Activated CD4-positive, alpha-beta T cell treated with anti-CD3 and anti-CD28 coated beads for 4 hours (primary cell): ENCODE measurements at regions not wholly inside any gene's neighbourhood (a gene's known extent, or its start where the extent isn't known, plus 50 kb on each side); places are given as distances from the start of the nearest gene placed in this dataset.
A peak's percentile ranks its signal among the peaks of the same experiment; 100 is the strongest.

Source experiments
- DNase-seq, 2 donors: peaks; one replicate each; pipeline ENCODE4 v3.0.0-alpha.2; 2020

DNA sequence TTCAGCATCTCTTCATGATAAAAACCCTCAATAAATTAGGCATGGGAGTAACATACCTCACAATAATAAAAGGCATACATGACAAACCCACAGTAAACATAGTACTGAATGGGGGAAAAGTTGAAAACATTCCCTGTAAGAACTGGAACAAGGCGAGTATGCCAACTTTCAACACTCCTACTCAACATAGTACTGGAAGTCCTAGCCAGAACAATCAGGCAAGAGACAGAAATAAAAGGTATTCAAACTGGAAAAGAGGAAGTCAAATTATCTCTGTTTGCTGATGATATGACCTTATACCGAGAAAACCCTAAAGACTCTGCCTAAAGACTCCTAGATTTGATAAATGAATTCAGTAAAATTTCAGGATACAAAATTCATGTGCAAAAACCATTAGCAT is 167.6 kb downstream of the TMEM38B start:
- DNase-seq: no peak

DNA sequence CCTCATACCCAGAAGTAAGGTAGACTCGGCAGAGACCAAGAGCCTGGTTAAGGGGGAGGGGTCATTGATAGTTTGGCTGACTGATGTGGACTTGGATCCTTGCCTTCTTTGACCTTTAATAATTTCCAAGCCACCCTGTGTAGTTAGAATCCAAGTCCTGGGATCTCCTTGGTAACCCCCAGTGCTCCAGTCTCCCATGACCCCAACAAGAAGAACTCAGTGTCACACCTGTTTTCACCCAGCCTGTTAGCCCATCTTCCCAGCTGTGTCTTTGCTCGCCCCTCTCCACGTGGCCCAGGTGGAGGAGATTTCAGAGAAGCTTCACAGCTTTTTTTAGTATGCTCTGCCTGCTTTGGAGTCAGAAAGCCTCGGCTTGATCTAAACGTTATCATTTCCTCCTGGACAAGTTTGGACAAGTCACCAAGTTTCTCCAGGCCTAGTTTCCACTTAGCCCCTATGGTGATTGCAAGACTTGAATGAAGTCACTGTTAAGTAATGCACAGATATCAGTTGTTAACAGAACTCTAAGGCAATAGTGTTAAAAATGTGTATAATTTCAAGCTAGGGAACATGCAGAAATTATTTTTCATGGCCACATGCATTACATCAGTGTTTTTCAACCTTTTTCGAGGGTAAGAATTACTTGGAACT is 170.0 kb downstream of the TMEM38B start:
- no peak for DNase-seq

DNA sequence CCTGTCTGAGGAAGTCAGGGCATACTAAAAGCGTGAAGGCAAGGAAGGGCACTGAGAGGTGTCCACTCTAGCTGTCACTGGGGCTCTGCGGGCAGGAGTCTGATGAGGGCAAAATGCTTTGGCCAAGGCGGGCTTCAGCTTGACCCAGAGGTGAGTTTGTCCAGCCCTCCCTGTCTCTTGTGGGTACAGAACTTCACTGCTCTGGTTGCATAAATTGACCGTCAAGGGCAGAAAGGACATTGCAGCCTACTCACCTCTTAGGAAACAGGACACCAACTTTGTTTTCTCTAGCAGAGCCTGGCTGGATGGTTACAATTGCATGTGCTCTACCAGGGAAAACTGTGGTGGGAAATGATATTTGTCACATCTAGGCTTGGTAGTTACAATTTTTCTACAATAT is 170.9 kb downstream of the TMEM38B start:
- DNase-seq: no peak

DNA sequence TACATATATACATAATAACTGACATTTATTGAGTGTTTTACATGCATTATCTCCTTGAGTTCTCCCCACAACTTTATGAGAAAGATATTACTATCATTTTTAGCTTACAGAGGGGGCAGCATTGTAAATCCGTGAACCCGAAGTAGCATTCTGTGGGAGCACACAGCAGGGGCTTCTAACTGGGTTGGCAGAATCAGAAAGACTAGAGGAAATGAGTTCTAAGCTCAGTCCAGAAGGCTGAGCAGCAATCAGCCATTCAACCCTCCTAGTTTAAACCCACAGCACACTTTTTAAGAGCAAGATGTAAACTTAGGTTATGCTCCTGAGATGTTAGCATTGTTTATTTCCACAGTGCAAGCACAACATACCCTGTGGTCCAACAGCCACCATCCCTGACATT is 177.2 kb downstream of the TMEM38B start:
- no peak for DNase-seq

DNA sequence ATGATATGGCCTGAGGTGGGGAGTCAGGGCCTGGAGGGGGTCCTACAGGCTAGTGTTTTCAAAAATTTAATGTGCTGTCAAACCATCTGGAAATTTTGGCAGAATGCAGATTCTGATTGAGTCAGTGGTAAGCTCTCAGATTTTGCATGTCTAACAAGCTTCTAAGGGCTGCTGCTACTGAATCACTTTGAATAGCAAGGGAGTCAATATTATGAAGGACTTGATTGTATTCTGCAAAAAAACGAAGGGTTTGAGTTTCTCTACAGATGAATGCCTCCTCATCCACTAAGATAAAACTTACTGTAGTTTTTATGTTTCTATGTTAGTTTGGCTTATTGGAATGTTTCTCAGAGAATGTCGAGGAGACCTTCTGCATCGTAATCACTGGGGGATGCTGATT is 179.5 kb downstream of the TMEM38B start:
- DNase-seq: no peak

DNA sequence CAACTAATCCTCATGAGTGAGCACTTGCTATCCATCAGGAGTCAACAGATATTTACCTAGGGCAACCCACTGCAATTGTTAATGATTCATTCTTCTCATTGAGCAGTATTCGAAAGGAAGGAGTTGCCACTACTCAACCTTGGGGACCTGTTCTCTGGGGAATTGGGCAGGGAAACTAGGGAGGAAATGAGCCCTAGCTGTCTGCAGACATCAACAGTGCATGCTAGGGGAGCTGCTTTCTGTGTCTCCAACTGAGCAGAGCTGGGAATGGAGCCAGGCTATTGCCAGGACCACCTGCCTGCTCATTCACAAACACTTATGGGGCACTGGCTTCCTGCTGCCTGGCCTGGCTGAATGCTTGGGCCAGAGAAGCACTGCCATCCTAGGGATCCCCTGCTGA is 183.4 kb downstream of the TMEM38B start:
- no peak for DNase-seq

DNA sequence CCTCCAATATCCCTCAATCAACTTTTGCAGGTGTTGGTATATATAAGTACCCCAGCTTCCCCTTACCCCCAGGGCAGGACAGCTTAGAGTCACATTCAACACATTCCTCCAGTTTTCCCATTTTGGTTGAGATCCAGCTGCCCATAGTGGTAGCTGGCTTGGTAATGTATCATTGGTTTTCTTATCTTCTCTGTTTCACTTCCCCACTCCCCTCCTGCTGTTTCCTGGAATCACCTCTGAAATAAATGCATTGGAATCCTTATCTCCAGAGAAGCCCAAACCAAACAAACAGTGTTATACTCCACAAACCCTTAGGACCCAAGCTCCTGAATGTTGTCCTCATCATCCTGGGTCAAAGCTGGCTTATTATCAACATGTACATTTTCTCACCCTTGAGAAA is 184.8 kb downstream of the TMEM38B start:
- DNase-seq: no peak

DNA sequence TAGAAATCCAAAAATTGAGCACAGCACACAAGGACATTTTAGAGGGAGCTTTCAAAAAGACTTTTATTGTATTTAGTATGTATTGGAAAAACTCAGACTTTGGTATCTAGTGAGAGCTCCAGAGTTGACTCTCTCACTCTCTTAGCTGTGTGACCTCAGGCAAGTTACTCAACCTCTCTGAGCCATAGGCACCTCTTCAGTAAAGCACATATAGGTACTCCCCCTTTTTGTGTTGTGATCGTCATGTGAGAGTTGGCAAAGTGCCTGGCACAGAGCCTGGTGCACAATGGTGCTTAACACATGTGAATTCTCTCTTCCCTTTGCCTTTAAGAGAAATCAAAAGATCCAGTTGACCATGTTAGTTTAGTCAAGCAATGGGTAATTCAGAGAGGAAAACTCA is 186.2 kb downstream of the TMEM38B start:
- no peak for DNase-seq

DNA sequence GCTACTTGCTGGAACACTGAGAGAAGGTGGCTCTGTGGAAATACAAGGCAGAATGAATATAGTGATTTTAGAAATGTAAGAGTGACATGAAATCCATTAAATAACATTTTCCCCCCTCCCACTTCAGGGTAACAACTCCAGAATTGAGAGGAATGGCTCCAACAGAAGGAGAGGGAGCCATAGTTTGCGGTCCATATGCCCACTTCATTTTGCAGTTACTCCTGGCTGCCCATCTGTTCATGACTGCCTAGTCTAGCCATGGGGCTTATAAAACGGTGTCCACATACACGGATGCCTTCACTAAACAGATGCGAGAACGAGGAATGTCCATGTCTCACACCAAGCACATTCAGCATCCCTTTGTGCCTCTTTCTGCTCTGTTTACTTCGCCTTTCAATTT is 186.7 kb downstream of the TMEM38B start:
- no peak for DNase-seq

DNA sequence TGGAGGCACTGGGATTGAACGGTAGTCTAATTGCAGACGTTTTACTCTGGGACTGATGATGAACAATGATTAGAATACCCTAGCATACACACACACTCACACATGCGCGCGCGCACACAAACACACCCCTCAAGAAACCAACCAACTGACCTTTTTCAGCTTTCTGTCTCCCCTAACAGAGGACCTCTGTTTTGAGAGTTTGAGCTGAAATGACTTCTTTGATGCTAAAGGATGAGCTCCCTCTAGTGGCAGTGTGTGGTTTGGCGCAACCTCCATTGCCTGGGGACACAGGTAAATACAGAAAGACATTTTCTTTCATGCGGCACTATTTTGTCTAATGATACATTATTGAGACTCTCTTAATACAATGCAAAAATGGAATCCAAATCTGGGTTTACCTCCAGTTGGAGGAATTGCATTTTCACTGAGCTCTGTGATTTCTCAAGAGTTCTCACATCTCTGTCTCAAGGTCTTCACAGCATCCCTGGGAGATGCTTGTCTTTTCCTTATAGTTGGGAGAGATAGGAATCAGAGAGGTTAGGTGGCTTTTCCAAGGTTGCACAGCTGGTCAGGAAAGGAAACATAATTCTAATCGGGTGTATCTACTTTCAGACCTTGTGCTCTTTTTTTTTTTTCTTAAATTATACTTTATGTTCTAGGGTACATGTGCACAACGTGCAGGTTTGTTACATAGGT is 187.5 kb downstream of the TMEM38B start:
- peak; percentile 33 to 53 for DNase-seq

DNA sequence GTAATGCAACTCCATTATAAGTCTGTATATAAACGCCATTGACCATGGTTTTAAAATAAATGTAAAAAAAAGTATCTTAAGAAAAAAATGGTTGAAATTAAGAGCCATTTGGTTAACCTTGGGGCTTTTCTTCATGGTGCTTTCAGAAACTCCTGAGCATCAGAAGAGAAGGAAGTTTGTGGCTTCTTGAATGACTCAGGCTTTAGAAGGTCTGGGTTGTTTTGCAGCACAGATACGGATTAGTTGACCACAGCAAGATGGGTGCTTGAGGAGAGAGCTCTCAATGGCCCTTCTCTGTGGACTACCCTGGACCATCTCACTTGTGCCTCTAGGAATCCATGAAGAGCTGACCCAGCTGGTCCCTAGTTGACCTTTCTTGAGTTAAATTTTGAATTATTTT is 189.5 kb downstream of the TMEM38B start:
- no peak for DNase-seq

DNA sequence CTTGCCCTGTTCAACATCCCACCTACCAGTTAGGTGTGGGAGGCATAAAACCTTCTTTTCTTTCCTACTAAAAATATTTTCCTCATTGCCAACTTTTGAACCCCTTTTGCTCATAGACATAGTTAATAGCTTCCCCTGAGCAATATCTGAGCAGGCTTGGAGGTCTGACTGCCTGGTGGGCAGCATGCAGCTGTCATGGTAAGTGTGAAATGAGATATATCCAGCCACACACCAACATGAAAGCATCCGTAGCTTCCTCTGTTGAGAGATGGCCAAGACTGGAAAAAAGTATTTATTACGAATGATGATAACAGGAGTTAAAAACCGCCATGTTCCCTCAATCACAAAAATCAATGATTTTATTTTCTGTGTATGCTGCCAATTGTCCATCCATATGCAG is 190.1 kb downstream of the TMEM38B start:
- DNase-seq: no peak

DNA sequence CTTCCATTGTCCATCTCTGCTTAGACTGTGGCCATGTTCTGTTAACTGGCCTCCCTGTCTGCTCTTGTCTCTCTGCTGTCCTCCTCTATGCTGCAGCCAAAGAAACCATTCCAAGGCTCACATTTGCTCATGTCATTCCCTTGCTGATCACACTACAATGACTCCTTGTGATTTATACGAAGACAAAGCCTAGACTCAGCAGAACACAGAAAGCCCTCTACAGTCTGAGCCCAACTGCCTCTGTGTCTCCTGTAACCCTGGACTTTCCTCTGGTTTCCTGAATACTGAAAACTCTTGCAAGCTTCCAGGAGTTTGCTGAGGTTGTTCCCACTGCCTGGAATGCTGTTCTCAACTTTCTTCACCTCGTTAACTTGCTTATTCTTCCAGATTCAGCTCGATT is 191.8 kb downstream of the TMEM38B start:
- no peak for DNase-seq

DNA sequence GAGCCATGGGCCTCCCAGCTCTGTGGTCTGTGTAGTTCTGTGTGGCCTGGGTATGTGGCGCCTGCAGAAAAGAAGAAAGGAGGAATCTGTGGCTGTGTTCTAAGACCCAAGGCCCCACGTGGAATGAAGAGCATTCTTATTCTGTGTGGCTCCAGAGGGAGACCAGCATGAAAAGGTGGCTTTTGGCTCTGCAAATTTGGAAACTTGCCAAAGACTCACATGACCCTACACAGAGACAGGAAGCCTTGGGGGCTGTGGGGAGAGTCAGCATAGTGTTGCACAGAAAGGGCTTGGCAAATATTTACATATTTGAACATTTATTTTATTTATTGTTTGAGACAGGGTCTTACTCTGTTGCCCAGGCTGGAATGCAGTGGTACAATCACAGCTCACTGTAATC is 193.3 kb downstream of the TMEM38B start:
- no peak for DNase-seq

DNA sequence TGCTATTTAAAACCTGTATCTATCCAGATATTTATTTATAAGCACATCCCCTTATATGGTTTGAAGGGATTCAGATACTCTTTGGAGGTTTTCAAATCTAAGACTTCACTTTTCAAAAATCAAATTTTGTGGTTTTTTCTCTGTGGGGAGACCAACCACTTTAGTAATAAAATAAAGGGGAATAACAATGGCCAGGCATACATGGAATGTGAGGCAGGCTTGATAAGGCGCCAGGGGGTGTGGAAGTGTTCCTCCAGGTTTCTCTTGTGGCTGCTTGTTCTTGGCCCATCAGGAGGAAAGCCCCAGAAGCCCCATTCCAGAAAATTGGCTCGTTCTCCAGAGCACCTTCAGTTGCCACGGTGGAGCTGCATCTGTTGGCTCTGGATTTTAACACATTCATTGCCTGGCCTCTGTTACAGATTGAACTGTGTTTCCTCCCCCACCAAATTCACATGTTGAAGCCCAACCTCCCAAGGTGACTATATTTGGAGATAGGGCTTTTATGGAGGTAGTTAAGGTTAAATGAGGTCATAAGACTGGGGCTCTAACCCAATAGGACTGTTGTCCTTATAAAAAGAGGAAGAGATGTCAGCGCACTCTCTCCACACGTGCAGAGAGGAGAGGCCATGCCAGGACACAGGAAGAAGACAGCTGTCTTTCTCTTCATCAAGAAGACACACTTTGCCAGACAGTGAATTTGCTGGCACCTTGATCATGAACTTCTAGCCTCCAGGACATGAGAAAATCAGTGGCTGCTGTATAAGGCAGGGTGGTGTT is 195.9 kb downstream of the TMEM38B start:
- no peak for DNase-seq

DNA sequence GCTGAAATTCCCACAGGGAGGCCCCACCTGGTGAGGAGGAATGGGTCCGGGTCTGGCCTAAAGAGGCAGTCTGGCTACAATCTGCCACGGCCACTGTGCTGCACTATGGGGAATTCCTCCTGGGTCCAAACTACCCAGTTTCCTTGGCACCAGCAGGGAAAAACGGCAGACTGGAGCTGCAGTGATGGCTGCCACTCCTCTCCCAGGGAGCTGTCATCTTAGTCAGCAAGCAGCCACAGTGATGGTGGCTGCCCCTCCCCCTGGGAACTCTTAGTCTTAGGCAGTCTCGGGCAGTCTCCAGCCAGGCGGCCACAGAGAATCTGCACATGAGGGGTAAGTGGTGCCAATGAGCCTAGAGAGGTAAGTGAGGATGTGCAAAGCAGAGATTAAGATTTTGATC is 205.8 kb downstream of the TMEM38B start:
- no peak for DNase-seq

DNA sequence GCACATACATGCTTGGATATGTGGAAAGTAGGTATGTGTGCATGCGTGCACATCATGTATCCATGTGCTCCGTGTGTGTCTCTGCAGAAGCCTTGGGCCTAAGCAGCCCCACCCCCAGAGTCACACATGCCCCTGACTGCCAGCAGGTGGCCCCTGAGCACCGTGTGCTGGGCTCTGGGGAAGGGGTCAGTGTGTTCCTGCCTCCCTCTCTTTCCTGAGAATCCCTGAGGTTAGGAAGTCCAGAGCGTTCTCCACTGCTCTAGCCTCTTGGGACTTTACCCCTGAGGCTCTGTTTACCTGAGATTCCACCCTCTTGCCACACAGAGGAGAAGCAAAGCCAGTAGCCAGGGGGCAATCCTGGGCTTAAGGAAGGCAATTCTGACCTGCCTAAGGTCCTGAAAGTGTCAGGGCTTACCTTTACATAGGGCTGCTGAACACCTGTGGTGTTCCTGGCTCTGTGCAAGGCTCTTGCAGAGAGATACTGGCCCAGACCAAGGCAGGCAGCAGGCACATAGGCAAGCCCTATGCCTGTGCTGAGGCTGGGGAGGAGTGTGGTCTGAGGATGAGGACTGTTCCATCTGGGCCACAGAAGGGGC is 207.3 kb downstream of the TMEM38B start:
- DNase-seq: no peak

DNA sequence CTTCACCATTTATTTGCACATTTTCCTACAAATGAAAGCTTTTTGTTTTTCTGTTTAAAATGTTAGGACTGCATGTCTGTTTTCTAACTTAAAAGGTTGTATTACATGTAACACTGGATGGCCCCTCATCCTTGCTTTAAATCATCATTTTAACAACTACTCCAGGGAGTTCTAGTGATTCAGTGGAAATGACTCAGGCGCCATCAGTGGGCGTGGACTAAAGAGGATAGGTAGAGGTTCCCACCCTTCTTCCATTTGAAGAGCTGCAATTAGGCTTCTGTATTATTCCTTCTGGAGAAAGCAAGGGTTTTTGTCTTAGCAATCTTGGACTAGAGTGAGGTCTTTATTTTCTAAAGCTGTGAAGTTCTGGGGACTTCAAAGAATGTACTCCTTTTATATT is 213.7 kb downstream of the TMEM38B start:
- no peak for DNase-seq

DNA sequence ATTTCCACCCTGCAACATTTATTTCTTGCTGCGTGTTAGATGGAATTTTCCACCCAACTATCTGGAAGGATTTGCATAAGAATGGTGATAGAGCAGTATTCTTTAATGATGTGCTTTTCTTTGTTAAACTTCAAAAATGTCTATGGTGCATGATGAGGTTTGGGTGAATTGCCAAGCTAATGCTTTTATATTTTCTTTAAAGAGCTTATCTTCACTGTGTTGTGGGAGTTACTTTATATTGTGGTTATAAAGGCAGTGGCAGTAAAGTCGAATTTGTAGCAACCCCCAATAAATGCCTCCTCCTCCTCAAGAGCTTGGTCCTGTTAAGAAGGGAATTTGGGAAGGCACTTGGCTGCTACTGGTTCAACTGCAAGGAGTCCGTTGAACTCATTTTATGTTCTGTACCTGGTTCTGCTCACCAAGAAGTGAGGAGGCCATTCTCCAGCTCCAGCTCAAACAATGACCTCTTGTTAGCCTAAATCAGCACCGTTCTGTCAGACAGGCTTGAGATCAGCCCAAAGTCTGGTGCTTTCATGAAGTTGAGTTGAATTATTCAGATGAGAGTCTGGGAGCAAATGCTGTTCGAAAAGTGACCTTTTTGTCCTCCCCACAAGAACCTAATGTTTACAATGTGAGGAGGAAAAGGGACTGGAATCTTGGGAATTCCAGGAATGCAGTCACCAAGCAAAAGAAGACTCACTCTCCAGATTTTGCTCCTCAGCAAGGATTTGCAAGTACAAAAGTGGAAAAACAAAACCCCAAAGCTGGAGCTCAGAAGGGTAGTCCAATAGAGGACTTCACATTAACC is 217.0 kb downstream of the TMEM38B start:
- DNase-seq: no peak

DNA sequence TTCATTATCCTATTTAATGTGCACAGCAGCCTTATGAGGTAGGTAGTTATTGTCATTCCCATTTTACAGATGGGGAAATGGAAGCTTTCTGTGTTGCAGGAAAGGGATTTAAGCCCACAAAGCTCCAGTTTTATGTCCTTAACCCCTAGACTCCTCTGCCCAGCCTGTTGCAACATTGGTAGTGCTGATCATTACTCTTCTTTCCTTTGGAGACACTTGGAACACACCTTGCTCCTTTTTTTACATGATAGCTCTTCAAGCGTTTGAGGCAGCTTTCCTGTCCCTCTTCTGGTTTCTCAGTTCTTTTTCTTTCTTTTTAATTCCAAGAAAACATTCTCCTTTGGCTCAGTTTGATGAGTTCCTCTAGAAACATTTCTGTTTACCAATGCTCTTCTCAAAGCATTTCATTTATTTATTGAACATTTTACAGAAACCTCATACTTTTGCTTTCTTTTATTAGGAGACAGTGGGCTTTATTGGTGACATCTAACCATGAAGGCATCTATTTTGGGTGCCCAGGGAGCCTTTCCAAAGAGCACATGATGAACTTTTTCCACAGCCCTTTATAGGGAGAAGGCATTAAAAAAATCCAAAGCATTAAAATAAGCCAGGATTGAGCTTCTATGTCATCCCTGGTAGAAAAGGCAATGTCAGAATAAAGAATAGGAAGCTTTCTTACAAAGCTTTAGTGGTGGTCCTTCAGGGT is 218.0 kb downstream of the TMEM38B start:
- no peak for DNase-seq

DNA sequence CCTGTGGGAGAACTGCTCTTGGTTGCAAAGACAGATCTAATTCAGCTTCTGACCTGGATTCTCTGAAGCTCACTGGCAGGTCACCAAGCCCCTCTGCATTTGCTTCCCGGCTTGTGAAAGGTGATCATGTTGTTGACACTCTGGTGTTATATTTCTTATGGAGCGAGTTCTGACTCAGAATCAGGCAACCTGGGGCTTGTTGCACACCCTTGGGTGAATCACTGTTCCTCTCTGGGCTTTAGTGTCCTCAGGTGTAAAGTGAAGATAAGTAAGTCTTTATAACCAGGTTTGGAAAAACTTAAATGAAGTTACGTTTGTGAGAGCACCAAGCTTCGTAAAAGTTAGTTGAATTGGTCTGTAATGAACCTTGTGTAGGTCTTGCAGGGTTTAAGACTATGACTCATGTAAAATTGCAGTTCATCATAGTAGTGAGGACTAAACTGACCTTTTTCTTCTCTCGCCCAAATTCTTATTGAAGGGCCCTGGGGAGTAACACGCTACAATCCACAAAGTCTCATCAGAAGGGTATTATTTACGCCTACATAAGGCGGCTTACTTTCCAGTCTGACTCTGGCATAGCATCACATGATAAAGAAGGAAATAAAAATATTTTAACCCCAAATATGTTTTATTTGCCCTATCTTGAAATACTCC is 218.6 kb downstream of the TMEM38B start:
- no peak for DNase-seq
